HepG2 (cell line): ENCODE measurements at regions not wholly inside any gene's neighbourhood (a gene's known extent, or its start where the extent isn't known, plus 50 kb on each side); places are given as distances from the start of the nearest gene placed in this dataset.

ENCODE experiments used
- ATAC-seq: fragments of 200-7000 bp; cut with Tn5 transposase; 3 replicates; pipeline ENCODE4 v1.9.1; 2020; ENCODE audit warnings: mild to moderate bottlenecking, moderate library complexity
- BruUV-seq: library from RNA; stranded (reverse); fragments of 400-500 nt; replicated peaks from 2 replicates; lab custom pipeline; 2021; lab: Mats Ljungman, UMichigan
- CTCF ChIA-PET: fragments of 300-600 bp; formaldehyde crosslinking; extraction: SDS; loops from one replicate; lab custom pipeline; 2021; ENCODE audit warnings: low total read pairs, inconsistent platforms, low intra/inter-chr PET ratio; lab: Yijun Ruan, JAX
- POLR2A ChIA-PET: fragments of 350-600 bp; sonication (Branson Sonifier 250); formaldehyde crosslinking; loops from one replicate; lab custom pipeline; 2020; ENCODE audit warnings: antibody characterized with exemption, inconsistent platforms; lab: Yijun Ruan, JAX
- DNase-seq: peaks from one replicate; pipeline ENCODE4 v3.0.0-alpha.2; 2015; ENCODE audit warnings: low spot score
- FAIRE-seq: peaks from 3 replicates; lab custom pipeline; 2011; peaks lifted over from hg19 to GRCh38; lab: Jason Lieb, UNC
- H2AFZ ChIP-seq: one replicate; pipeline ENCODE4 v1.6.1; 2011; ENCODE audit warnings: low read length, inconsistent platforms
- H3K27ac ChIP-seq: fragments of 300-600 bp; 3 replicates; pipeline ENCODE4 v1.8.0; 2011; ENCODE audit warnings: mixed run types, mild to moderate bottlenecking, mixed read lengths, low read length, inconsistent platforms; ENCODE audit not compliant: insufficient read depth; ENCODE audit errors: extremely low read length
- H3K27me3 ChIP-seq, 2 experiments: fragments of 200-600 bp in 1 of 2; 2 replicates in 1 of 2; 3 replicates in 1 of 2; pipeline versions ENCODE4 v1.6.0 to v1.8.0; 2011; ENCODE audit warnings: low read length in 2 of 2, mild to moderate bottlenecking in 2 of 2, moderate library complexity in 2 of 2, inconsistent platforms in 1 of 2; ENCODE audit not compliant: insufficient read depth in 2 of 2, control insufficient read depth in 1 of 2
- H3K36me3 ChIP-seq, 2 experiments: fragments of 200-600 bp in 1 of 2; replicated peaks in 1 of 2; 2 replicates in 1 of 2; 3 replicates in 1 of 2; pipeline versions ENCODE4 v1.5.1 to v1.8.0; 2011; ENCODE audit warnings: low read length in 2 of 2, inconsistent platforms in 1 of 2; ENCODE audit not compliant: insufficient read depth in 2 of 2, control insufficient read depth in 1 of 2
- H3K4me1 ChIP-seq: 2 replicates; pipeline ENCODE4 v1.5.1; 2012; ENCODE audit warnings: low read length, inconsistent platforms; ENCODE audit not compliant: insufficient read depth
- H3K4me2 ChIP-seq: 2 replicates; pipeline ENCODE4 v1.6.0; 2011; ENCODE audit warnings: low read depth, low read length, inconsistent platforms
- H3K4me3 ChIP-seq, 3 experiments: fragments of 200-600 bp in 1 of 3; sonication (generic), shearing (Covaris generic) in 1 of 3; replicated peaks in 1 of 3; 2 replicates each; pipeline ENCODE4 v1.5.1; 2011 to 2016; ENCODE audit warnings: low read length in 3 of 3, inconsistent platforms in 2 of 3, low read depth in 2 of 3, mild to moderate bottlenecking in 2 of 3, control low read depth in 1 of 3, mixed read lengths in 1 of 3; ENCODE audit not compliant: insufficient read depth in 1 of 3
- H3K79me2 ChIP-seq: one replicate; pipeline ENCODE4 v1.6.1; 2011; ENCODE audit warnings: low read length, inconsistent platforms; ENCODE audit not compliant: insufficient read depth
- H3K9ac ChIP-seq: 2 replicates; pipeline ENCODE4 v1.6.0; 2011; ENCODE audit warnings: mild to moderate bottlenecking, low read depth, low read length, inconsistent platforms; ENCODE audit not compliant: insufficient read depth
- H3K9me3 ChIP-seq: 2 replicates; pipeline ENCODE4 v1.5.1; 2012; ENCODE audit warnings: mild to moderate bottlenecking, low read length
- H4K20me1 ChIP-seq: 2 replicates; pipeline ENCODE4 v1.6.0; 2011; ENCODE audit warnings: inconsistent platforms, mild to moderate bottlenecking, low read length, moderate library complexity; ENCODE audit not compliant: insufficient read depth
- CCAR2 ChIP-seq: fragments of 200-400 bp; formaldehyde crosslinking; optimal IDR thresholded peaks from 2 replicates; pipeline ENCODE3; 2018; ENCODE audit warnings: low read depth, mild to moderate bottlenecking, low read length, moderate library complexity
- CEBPB ChIP-seq: IDR thresholded peaks from 2 replicates; pipeline ENCODE4 v1.6.1; 2011; ENCODE audit warnings: low read depth, low read length, improper control_type of control experiment, borderline replicate concordance
- CEBPG ChIP-seq: IDR thresholded peaks from 2 replicates; pipeline ENCODE4 v1.6.1; 2016
- EED ChIP-seq: sonication (generic); formaldehyde crosslinking; IDR thresholded peaks from 2 replicates; pipeline ENCODE4 v1.5.0; 2020; ENCODE audit warnings: mild to moderate bottlenecking, missing genetic modification reagents
- HNRNPUL1 ChIP-seq: fragments of 200-400 bp; formaldehyde crosslinking; IDR thresholded peaks from 2 replicates; pipeline ENCODE4 v1.6.1; 2017; ENCODE audit warnings: low read depth, mild to moderate bottlenecking, low read length, moderate library complexity
- IRX3 ChIP-seq: sonication (generic); formaldehyde crosslinking; IDR thresholded peaks from 2 replicates; pipeline ENCODE4 v1.8.1; 2023; ENCODE audit warnings: mild to moderate bottlenecking, low read depth, missing genetic modification reagents, borderline replicate concordance
- JUND ChIP-seq: sonication (generic); formaldehyde crosslinking; IDR thresholded peaks from 2 replicates; pipeline ENCODE4 v1.8.0; 2022; ENCODE audit warnings: mild to moderate bottlenecking, missing genetic modification reagents
- POLR2AphosphoS5 ChIP-seq: IDR thresholded peaks from 2 replicates; pipeline ENCODE4 v1.6.1; 2012; ENCODE audit warnings: low read depth, low read length
- ZNF24 ChIP-seq: fragments of 450-650 bp; IDR thresholded peaks from 2 replicates; pipeline ENCODE4 v1.6.1; 2017; ENCODE audit warnings: antibody characterized with exemption, mild to moderate bottlenecking
- ZNF253 ChIP-seq: sonication (generic); formaldehyde crosslinking; IDR thresholded peaks from 2 replicates; pipeline ENCODE4 v1.8.0; 2022; ENCODE audit warnings: mild to moderate bottlenecking, missing genetic modification reagents, borderline replicate concordance
- ZNF441 ChIP-seq: sonication (generic); formaldehyde crosslinking; IDR thresholded peaks from 2 replicates; pipeline ENCODE4 v1.7.0; 2021; ENCODE audit warnings: missing genetic modification reagents, borderline replicate concordance
- WGBS: methylation state at CpG from one replicate; pipeline ENCODE4 v1.1.6; 2017; ENCODE audit warnings: low lambda C conversion rate; 5-methylcytosine and 5-hydroxymethylcytosine counted together
- in situ Hi-C: cut with HindIII; loops from 2 replicates; pipeline ENCODE4 v1.10.0; 2017; ENCODE audit warnings: low pct_unique_long_range_greater_than_20kb; ENCODE audit not compliant: extremely low pct_ligation_motif_present
- intact Hi-C: fragments of 100-400 bp; cut with micrococcal nuclease; formaldehyde crosslinking; loops from one replicate; pipeline ENCODE4 v1.10.0; 2022; ENCODE audit not compliant: unreplicated experiment
- TF ChIP-seq, protein P1 (sequence below): sonication (generic); formaldehyde crosslinking; IDR thresholded peaks from 2 replicates; pipeline ENCODE4 v1.5.0; 2020; ENCODE audit warnings: missing genetic modification reagents, mild to moderate bottlenecking, borderline replicate concordance
- TF ChIP-seq, protein P2 (sequence below): sonication (generic); formaldehyde crosslinking; IDR thresholded peaks from 2 replicates; pipeline ENCODE4 v1.4.0; 2020; ENCODE audit warnings: missing genetic modification reagents, borderline replicate concordance

- FAIRE-seq (no peak), DNase-seq (no peak), ATAC-seq (no peak)
- no peak overlapping the region for H3K9ac ChIP-seq
- intact Hi-C loops (no loop called here), in situ Hi-C loops (no loop called here)
- H3K27me3 ChIP-seq, result peaks cover 0 to 3% of the 10 kb centered on the region in 2 experiments; a peak in 2 of 5 replicates
- H3K4me1 ChIP-seq, result no peaks in the 10 kb centered on the region
- no peak overlapping the region for H3K4me3 ChIP-seq
- no peak overlapping the region for H3K27ac ChIP-seq
- H3K9me3 ChIP-seq, result no peaks in the 10 kb centered on the region
- no peaks in the 10 kb centered on the region for H3K36me3 ChIP-seq
- H3K79me2 ChIP-seq, result no peaks in the 10 kb centered on the region
- CTCF ChIA-PET, result no interaction called here
- H3K4me2 ChIP-seq, result no peak overlapping the region
- POLR2A ChIA-PET, result no interaction called here
- WGBS, result 78% methylated on average over 4 of the region's 4 CpGs
- TF ChIP-seq JUND (CRISPR knock-in tag), result no peak
- TF ChIP-seq CEBPB, result peak; percentile 24; the same call in 1 of the 2 replicates
- no peak for TF ChIP-seq POLR2AphosphoS5
- TF ChIP-seq, protein P1, sequence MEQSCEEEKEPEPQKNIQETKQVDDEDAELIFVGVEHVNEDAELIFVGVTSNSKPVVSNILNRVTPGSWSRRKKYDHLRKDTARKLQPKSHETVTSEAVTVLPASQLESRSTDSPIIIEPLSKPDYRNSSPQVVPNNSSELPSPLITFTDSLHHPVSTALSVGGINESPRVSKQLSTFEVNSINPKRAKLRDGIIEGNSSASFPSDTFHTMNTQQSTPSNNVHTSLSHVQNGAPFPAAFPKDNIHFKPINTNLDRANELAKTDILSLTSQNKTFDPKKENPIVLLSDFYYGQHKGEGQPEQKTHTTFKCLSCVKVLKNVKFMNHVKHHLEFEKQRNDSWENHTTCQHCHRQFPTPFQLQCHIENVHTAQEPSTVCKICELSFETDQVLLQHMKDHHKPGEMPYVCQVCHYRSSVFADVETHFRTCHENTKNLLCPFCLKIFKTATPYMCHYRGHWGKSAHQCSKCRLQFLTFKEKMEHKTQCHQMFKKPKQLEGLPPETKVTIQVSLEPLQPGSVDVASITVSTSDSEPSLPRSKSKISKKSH (CRISPR knock-in tag), result no peak
- TF ChIP-seq, all 625 proteins: peak for 1
- Histone ChIP-seq H2AFZ (no peak overlapping the region), H4K20me1 (no peaks in the 10 kb centered on the region)
- no TSS peak for BruUV-seq
Measured at GRCh38 chr5:106420102-106420501, 1250.6 kb downstream of the EFNA5 start.

DNA sequence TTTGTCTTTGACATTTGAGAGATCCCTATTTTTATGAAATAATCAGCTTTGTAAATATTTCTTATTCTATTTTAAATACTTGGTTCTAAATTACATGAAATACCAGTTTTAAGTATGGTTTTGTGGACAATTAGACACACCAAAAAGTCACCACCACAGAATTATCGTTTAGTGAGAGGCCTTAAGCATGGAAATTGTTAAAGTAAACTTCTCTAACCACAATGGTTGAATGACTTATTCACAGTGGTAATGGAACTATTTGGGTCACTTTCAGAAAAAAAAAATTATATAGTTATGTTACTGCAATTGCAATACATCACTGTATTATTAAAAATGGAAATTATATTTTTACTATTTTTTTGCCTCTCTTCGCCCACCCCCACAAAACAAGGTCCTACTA lies 1252.5 kb downstream of the EFNA5 start:
- Histone ChIP-seq H3K79me2 (no peaks in the 10 kb centered on the region), H3K4me2 (no peak overlapping the region), H3K36me3 (no peaks in the 10 kb centered on the region), H3K9ac (no peak overlapping the region), H3K4me1 (no peaks in the 10 kb centered on the region), H3K4me3 (no peak overlapping the region), H3K27me3 (peaks cover 0 to 3% of the 10 kb centered on the region in 2 experiments; a peak in 2 of 5 replicates), H3K9me3 (no peaks in the 10 kb centered on the region), H4K20me1 (no peaks in the 10 kb centered on the region), H3K27ac (no peak overlapping the region), H2AFZ (no peak overlapping the region)
- POLR2A ChIA-PET, result no interaction called here
- no peak for FAIRE-seq
- 5% methylated on average over 2 of the region's 2 CpGs for WGBS
- intact Hi-C loops, result no loop called here
- CTCF ChIA-PET, result no interaction called here
- in situ Hi-C loops, result no loop called here
- BruUV-seq, result no TSS peak
- DNase-seq, result no peak
- ATAC-seq, result no peak
- TF ChIP-seq EED (CRISPR knock-in tag) (no peak), HNRNPUL1 (no peak), CEBPG (no peak), CCAR2 (no peak), ZNF441 (CRISPR knock-in tag) (no peak), ZNF253 (CRISPR knock-in tag) (no peak), IRX3 (no peak), ZNF24 (no peak)
- TF ChIP-seq, protein P2, sequence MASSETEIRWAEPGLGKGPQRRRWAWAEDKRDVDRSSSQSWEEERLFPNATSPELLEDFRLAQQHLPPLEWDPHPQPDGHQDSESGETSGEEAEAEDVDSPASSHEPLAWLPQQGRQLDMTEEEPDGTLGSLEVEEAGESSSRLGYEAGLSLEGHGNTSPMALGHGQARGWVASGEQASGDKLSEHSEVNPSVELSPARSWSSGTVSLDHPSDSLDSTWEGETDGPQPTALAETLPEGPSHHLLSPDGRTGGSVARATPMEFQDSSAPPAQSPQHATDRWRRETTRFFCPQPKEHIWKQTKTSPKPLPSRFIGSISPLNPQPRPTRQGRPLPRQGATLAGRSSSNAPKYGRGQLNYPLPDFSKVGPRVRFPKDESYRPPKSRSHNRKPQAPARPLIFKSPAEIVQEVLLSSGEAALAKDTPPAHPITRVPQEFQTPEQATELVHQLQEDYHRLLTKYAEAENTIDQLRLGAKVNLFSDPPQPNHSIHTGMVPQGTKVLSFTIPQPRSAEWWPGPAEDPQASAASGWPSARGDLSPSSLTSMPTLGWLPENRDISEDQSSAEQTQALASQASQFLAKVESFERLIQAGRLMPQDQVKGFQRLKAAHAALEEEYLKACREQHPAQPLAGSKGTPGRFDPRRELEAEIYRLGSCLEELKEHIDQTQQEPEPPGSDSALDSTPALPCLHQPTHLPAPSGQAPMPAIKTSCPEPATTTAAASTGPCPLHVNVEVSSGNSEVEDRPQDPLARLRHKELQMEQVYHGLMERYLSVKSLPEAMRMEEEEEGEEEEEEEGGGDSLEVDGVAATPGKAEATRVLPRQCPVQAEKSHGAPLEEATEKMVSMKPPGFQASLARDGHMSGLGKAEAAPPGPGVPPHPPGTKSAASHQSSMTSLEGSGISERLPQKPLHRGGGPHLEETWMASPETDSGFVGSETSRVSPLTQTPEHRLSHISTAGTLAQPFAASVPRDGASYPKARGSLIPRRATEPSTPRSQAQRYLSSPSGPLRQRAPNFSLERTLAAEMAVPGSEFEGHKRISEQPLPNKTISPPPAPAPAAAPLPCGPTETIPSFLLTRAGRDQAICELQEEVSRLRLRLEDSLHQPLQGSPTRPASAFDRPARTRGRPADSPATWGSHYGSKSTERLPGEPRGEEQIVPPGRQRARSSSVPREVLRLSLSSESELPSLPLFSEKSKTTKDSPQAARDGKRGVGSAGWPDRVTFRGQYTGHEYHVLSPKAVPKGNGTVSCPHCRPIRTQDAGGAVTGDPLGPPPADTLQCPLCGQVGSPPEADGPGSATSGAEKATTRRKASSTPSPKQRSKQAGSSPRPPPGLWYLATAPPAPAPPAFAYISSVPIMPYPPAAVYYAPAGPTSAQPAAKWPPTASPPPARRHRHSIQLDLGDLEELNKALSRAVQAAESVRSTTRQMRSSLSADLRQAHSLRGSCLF (CRISPR knock-in tag), result no peak
